22Rv1 (cell line): ENCODE measurements at regions not wholly inside any gene's neighbourhood (a gene's known extent, or its start where the extent isn't known, plus 50 kb on each side); places are given as distances from the start of the nearest gene placed in this dataset.

Experiments
- ZFX ChIP-seq: fragments of 450-650 bp; IDR thresholded peaks from 2 replicates; pipeline ENCODE4 v1.6.1; 2017; ENCODE audit warnings: antibody characterized with exemption, borderline replicate concordance
- TF ChIP-seq, protein P1 (sequence below): fragments of 450-650 bp; IDR thresholded peaks from 2 replicates; pipeline ENCODE4 v1.5.1; 2017; ENCODE audit warnings: mild to moderate bottlenecking

DNA sequence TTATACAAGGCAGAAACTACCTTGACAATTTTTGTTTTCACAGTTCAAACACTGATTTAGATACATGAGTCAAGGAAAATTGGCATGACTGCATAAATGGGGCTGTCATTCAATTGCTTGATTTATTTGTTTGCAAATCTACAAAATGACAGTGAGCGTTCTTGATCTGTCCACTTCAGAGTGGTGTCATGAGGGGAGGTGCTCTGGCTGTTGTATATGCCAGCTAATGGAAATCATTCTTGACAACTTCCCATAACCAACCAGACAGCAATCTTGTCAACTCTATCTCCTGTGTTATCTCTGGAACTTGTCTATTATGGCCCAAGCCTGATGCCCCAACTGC lies 120.6 kb upstream of the UGP2 start:
- TF ChIP-seq, protein P1, sequence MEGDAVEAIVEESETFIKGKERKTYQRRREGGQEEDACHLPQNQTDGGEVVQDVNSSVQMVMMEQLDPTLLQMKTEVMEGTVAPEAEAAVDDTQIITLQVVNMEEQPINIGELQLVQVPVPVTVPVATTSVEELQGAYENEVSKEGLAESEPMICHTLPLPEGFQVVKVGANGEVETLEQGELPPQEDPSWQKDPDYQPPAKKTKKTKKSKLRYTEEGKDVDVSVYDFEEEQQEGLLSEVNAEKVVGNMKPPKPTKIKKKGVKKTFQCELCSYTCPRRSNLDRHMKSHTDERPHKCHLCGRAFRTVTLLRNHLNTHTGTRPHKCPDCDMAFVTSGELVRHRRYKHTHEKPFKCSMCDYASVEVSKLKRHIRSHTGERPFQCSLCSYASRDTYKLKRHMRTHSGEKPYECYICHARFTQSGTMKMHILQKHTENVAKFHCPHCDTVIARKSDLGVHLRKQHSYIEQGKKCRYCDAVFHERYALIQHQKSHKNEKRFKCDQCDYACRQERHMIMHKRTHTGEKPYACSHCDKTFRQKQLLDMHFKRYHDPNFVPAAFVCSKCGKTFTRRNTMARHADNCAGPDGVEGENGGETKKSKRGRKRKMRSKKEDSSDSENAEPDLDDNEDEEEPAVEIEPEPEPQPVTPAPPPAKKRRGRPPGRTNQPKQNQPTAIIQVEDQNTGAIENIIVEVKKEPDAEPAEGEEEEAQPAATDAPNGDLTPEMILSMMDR = no peak
- no peak for TF ChIP-seq ZFX
